Thoracic aorta (tissue), 2 donors: ENCODE measurements at regions not wholly inside any gene's neighbourhood (a gene's known extent, or its start where the extent isn't known, plus 50 kb on each side); places are given as distances from the start of the nearest gene placed in this dataset.

ENCODE experiments used
- ATAC-seq: fragments of 150-250 bp; one replicate; pipeline ENCODE4 v1.8.0; 2017; ENCODE audit warnings: low read depth; ENCODE audit not compliant: insufficient number of reproducible peaks, low FRiP score
- DNase-seq: peaks from one replicate; pipeline ENCODE4 v3.0.0-alpha.2; 2020; ENCODE audit warnings: low spot score
- H3K27ac ChIP-seq, 2 donors: fragments of 200-600 bp; sonication (generic); 1 replicate in 1 of 2; 2 replicates in 1 of 2; pipeline ENCODE4 v1.5.1; 2016; ENCODE audit warnings: mild to moderate bottlenecking in 2 of 2, moderate library complexity in 2 of 2
- H3K27me3 ChIP-seq: fragments of 200-600 bp; sonication (generic); replicated peaks from 2 replicates; pipeline ENCODE4 v1.6.0; 2016; ENCODE audit warnings: mild to moderate bottlenecking; ENCODE audit not compliant: insufficient read depth
- H3K36me3 ChIP-seq: fragments of 200-600 bp; sonication (generic); one replicate; pipeline ENCODE4 v1.5.1; 2016
- H3K4me1 ChIP-seq, 2 donors: fragments of 200-600 bp; sonication (generic); 1 replicate in 1 of 2; 2 replicates in 1 of 2; pipeline versions ENCODE4 v1.5.1 to v1.6.0; 2016; ENCODE audit warnings: low read depth in 2 of 2, mild to moderate bottlenecking in 1 of 2; ENCODE audit not compliant: control insufficient read depth in 1 of 2
- H3K4me3 ChIP-seq: fragments of 200-600 bp; sonication (generic); 2 replicates; pipeline ENCODE4 v1.5.1; 2016; ENCODE audit warnings: mild to moderate bottlenecking
- H3K9me3 ChIP-seq: fragments of 200-600 bp; sonication (generic); 2 replicates; pipeline ENCODE4 v1.5.1; 2016
- TF ChIP-seq, protein P1 (sequence below): fragments of 200-600 bp; sonication (generic); IDR thresholded peaks from one replicate; pipeline ENCODE4 v1.5.1; 2019; ENCODE audit warnings: antibody characterized with exemption

DNA sequence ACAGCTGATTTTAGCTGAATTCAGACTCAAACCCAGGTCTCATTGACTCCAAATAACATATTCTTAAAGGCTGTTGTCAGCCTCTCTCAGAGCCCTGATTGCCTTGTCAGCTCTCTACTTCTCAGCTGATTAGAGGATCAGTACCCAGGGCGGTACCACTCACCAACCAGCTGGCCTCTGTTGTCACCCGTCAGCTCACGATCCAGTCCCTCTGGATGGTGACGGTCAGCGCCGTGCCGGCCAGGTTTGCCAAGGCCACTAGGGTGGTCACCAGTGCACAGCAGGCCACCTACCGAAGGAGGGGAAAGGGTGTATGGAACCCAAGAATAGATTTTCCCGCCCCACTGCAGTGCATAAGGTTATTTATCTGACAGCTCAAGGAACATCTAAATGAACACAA, 52.3 kb upstream of the TOMM7 start:
- TF ChIP-seq, protein P1, sequence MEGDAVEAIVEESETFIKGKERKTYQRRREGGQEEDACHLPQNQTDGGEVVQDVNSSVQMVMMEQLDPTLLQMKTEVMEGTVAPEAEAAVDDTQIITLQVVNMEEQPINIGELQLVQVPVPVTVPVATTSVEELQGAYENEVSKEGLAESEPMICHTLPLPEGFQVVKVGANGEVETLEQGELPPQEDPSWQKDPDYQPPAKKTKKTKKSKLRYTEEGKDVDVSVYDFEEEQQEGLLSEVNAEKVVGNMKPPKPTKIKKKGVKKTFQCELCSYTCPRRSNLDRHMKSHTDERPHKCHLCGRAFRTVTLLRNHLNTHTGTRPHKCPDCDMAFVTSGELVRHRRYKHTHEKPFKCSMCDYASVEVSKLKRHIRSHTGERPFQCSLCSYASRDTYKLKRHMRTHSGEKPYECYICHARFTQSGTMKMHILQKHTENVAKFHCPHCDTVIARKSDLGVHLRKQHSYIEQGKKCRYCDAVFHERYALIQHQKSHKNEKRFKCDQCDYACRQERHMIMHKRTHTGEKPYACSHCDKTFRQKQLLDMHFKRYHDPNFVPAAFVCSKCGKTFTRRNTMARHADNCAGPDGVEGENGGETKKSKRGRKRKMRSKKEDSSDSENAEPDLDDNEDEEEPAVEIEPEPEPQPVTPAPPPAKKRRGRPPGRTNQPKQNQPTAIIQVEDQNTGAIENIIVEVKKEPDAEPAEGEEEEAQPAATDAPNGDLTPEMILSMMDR: no peak
- no peak overlapping the region for H3K4me3 ChIP-seq
- H3K4me1 ChIP-seq: no peaks in the 10 kb centered on the region
- no peak for ATAC-seq
- no peak for DNase-seq
- H3K36me3 ChIP-seq: no peaks in the 10 kb centered on the region
- H3K27me3 ChIP-seq: no peaks in the 10 kb centered on the region
- H3K9me3 ChIP-seq: no peaks in the 10 kb centered on the region
- H3K27ac ChIP-seq: no peak overlapping the region
